Muscle layer of colon (tissue), 2 donors: ENCODE measurements at regions not wholly inside any gene's neighbourhood (a gene's known extent, or its start where the extent isn't known, plus 50 kb on each side); places are given as distances from the start of the nearest gene placed in this dataset.

Experiments used
- H3K27ac ChIP-seq: one replicate; pipeline ENCODE4 v1.7.0; 2013; ENCODE audit warnings: low read depth, mild to moderate bottlenecking, low read length, moderate library complexity
- H3K27me3 ChIP-seq, 2 donors: one replicate each; pipeline ENCODE4 v1.7.0; 2013; ENCODE audit warnings: low read length in 2 of 2, mild to moderate bottlenecking in 2 of 2; ENCODE audit not compliant: insufficient read depth in 2 of 2, control insufficient read depth in 1 of 2
- H3K36me3 ChIP-seq: one replicate; pipeline ENCODE4 v1.7.0; 2013; ENCODE audit warnings: mild to moderate bottlenecking, low read length; ENCODE audit not compliant: insufficient read depth
- H3K4me1 ChIP-seq: one replicate; pipeline ENCODE4 v1.7.0; 2013; ENCODE audit warnings: mild to moderate bottlenecking, low read length; ENCODE audit not compliant: insufficient read depth
- H3K4me3 ChIP-seq, 2 donors: one replicate each; pipeline ENCODE4 v1.7.0; 2013; ENCODE audit warnings: low read length in 2 of 2, low read depth in 1 of 2, mild to moderate bottlenecking in 1 of 2, moderate library complexity in 1 of 2
- H3K9ac ChIP-seq: one replicate; pipeline ENCODE4 v1.7.0; 2013; ENCODE audit warnings: low read length
- H3K9me3 ChIP-seq: one replicate; pipeline ENCODE4 v1.7.0; 2013; ENCODE audit warnings: mild to moderate bottlenecking, low read length
- donor health status: abdominal sarcoma.
- donor health status: Adenocarcinoma of cecum.

- Histone ChIP-seq H3K27me3 (no peaks in the 10 kb centered on the region), H3K4me1 (no peaks in the 10 kb centered on the region), H3K9me3 (no peaks in the 10 kb centered on the region), H3K4me3 (no peak overlapping the region), H3K9ac (no peak overlapping the region), H3K27ac (no peak overlapping the region), H3K36me3 (no peaks in the 10 kb centered on the region)
Measured at GRCh38 chr10:32169556-32169955, 113.3 kb upstream of the KIF5B start.

GRCh38 chr10:32167450-32167849, 111.2 kb upstream of the KIF5B start:
- no peak overlapping the region for H3K9ac ChIP-seq
- H3K4me3 ChIP-seq, result no peak overlapping the region
- no peak overlapping the region for H3K27ac ChIP-seq
- H3K9me3 ChIP-seq, result no peaks in the 10 kb centered on the region
- H3K4me1 ChIP-seq, result no peaks in the 10 kb centered on the region
- no peaks in the 10 kb centered on the region for H3K36me3 ChIP-seq
- H3K27me3 ChIP-seq, result no peaks in the 10 kb centered on the region

- no peaks in the 10 kb centered on the region for H3K4me1 ChIP-seq
Measured at GRCh38 chr10:32166365-32166764, 110.1 kb upstream of the KIF5B start.

GRCh38 chr10:32163762-32164148, 107.5 kb upstream of the KIF5B start:
- no peaks in the 10 kb centered on the region for H3K9me3 ChIP-seq
- no peaks in the 10 kb centered on the region for H3K4me1 ChIP-seq
- H3K36me3 ChIP-seq, result no peaks in the 10 kb centered on the region
- no peaks in the 10 kb centered on the region for H3K27me3 ChIP-seq
- no peak overlapping the region for H3K9ac ChIP-seq
- no peak overlapping the region for H3K27ac ChIP-seq
- no peak overlapping the region for H3K4me3 ChIP-seq

More at GRCh38 chr10:32166365-32166764, 110.1 kb upstream of the KIF5B start:
- Histone ChIP-seq H3K9ac (no peak overlapping the region), H3K9me3 (no peaks in the 10 kb centered on the region), H3K27ac (no peak overlapping the region), H3K27me3 (no peaks in the 10 kb centered on the region), H3K4me3 (no peak overlapping the region), H3K36me3 (no peaks in the 10 kb centered on the region)

- Histone ChIP-seq H3K4me3 (no peak overlapping the region), H3K9me3 (no peaks in the 10 kb centered on the region), H3K27me3 (no peaks in the 10 kb centered on the region), H3K27ac (no peak overlapping the region), H3K9ac (no peak overlapping the region), H3K4me1 (no peaks in the 10 kb centered on the region), H3K36me3 (no peaks in the 10 kb centered on the region)
Measured at GRCh38 chr10:32163071-32163761, 107.0 kb upstream of the KIF5B start.

DNA sequence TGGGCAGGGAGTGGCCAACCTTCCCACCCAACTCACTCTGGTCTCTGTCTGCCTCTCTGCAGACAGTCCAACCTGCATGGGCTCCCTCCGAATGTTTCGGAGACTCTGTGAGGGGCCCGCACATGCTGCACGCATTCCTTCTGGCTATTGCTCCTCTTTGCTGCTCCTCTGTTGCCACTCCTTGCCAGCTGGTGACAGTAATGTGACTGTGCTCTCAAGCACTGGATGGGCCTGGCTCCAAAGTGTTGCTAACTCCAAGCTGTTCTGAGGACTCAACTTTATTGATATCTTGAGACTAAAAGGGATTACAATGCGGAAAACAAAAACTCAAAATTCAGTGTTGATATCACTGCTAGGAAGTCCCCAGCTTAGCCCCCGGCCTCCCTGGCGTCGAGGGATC, 105.4 kb upstream of the KIF5B start:
- no peak overlapping the region for H3K27ac ChIP-seq
- no peaks in the 10 kb centered on the region for H3K36me3 ChIP-seq
- no peaks in the 10 kb centered on the region for H3K4me1 ChIP-seq

DNA sequence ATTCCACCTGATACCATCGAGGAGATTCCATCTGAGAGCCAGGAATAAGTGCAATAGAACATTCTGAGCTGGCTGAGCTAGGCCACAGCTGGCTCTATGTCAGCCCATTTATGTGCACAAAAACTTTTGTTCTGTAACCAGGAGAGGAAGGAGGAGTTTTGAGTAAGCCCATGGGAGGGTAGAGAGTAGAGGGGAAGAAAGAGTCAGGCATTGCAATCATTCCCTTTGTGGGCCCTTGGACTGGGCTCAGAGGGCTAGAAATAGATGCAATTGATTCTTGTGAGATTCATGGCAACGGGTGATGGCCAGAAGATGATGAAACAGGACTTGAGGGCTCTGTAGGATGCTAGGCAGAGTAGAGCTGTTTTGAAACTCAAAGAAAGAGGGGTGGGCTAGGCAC, 104.6 kb upstream of the KIF5B start:
- Histone ChIP-seq H3K4me3 (no peak overlapping the region), H3K9me3 (no peaks in the 10 kb centered on the region), H3K4me1 (no peaks in the 10 kb centered on the region), H3K36me3 (no peaks in the 10 kb centered on the region), H3K27ac (no peak overlapping the region), H3K27me3 (no peaks in the 10 kb centered on the region), H3K9ac (no peak overlapping the region)

More for the DNA sequence above, 105.4 kb upstream of the KIF5B start:
- no peaks in the 10 kb centered on the region for H3K9me3 ChIP-seq
- no peak overlapping the region for H3K4me3 ChIP-seq
- no peak overlapping the region for H3K9ac ChIP-seq
- no peaks in the 10 kb centered on the region for H3K27me3 ChIP-seq

- H3K27me3 ChIP-seq, result no peaks in the 10 kb centered on the region
- no peak overlapping the region for H3K27ac ChIP-seq
- no peaks in the 10 kb centered on the region for H3K4me1 ChIP-seq
- no peak overlapping the region for H3K9ac ChIP-seq
- H3K9me3 ChIP-seq, result no peaks in the 10 kb centered on the region
- no peaks in the 10 kb centered on the region for H3K36me3 ChIP-seq
- no peak overlapping the region for H3K4me3 ChIP-seq
Measured at GRCh38 chr10:32159264-32159663, 103.0 kb upstream of the KIF5B start.

GRCh38 chr10:32156031-32156495, 99.8 kb upstream of the KIF5B start:
- no peak overlapping the region for H3K9ac ChIP-seq
- no peaks in the 10 kb centered on the region for H3K9me3 ChIP-seq
- H3K4me1 ChIP-seq, result no peaks in the 10 kb centered on the region
- no peak overlapping the region for H3K27ac ChIP-seq
- H3K27me3 ChIP-seq, result no peaks in the 10 kb centered on the region
- H3K4me3 ChIP-seq, result no peak overlapping the region
- no peaks in the 10 kb centered on the region for H3K36me3 ChIP-seq

DNA sequence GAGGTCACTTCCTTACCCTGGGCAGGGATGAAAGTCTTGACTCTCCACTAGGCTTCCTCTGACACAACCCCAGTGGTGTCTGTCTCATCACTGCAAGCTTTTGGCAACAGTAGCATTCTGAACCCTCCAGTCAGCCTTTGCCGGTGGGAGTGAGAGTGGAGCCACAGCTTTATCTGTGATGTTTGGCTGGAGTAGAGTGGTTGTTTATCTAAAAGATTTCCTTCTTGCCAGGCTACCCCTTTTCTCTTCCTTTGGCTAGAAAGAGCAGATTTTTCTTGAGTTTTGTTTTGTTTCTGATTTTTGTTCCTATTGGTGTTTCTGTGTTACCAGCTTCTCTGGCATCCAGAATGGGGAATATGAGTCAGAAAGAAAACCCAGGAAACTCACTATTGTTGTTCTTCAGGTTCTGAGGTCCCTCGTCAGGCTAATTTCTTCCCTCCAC, 98.9 kb upstream of the KIF5B start:
- Histone ChIP-seq H3K27me3 (no peaks in the 10 kb centered on the region), H3K9me3 (no peaks in the 10 kb centered on the region), H3K27ac (no peak overlapping the region), H3K36me3 (no peaks in the 10 kb centered on the region), H3K9ac (no peak overlapping the region), H3K4me3 (no peak overlapping the region), H3K4me1 (no peaks in the 10 kb centered on the region)

DNA sequence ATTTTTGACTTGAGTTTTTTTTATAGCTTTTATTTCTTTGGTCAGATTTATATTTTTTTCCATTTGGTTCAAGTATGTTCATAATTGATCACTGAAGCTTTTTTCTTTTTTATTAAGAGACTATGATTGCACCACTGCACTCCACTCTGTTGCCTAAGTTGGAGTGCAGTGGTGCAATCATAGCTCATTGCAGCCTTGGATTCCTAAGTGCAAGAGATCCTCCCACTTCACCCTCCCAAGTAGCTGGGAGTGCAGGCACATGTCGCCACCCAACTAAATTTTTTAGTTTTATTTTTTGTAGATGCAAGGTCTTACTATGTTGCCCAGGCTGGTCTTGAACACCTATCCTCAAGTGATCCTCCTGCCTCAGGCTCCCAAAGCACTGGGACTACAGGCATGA, 97.7 kb upstream of the KIF5B start:
- no peak overlapping the region for H3K27ac ChIP-seq
- H3K9me3 ChIP-seq, result no peaks in the 10 kb centered on the region
- H3K27me3 ChIP-seq, result no peaks in the 10 kb centered on the region
- peaks cover 8% of the 10 kb centered on the region for H3K4me1 ChIP-seq
- H3K36me3 ChIP-seq, result no peaks in the 10 kb centered on the region
- H3K4me3 ChIP-seq, result no peak overlapping the region
- H3K9ac ChIP-seq, result no peak overlapping the region

GRCh38 chr10:32153252-32153651, 97.0 kb upstream of the KIF5B start:
- Histone ChIP-seq H3K27me3 (no peaks in the 10 kb centered on the region), H3K27ac (no peak overlapping the region), H3K36me3 (no peaks in the 10 kb centered on the region), H3K9me3 (no peaks in the 10 kb centered on the region), H3K4me3 (no peak overlapping the region), H3K9ac (no peak overlapping the region), H3K4me1 (peaks cover 8% of the 10 kb centered on the region)
